Smooth muscle cell (in vitro differentiated cells): ENCODE measurements at regions not wholly inside any gene's neighbourhood (a gene's known extent, or its start where the extent isn't known, plus 50 kb on each side); places are given as distances from the start of the nearest gene placed in this dataset.

Experiments
- DNase-seq: peaks from one replicate; lab custom pipeline; 2025; ENCODE audit not compliant: unreplicated experiment; lab: John Stamatoyannopoulos, UW
- H2AFZ ChIP-seq: fragments of 200-600 bp; sonication (generic); 2 replicates; pipeline ENCODE4 v1.6.0; 2016; ENCODE audit warnings: antibody characterized with exemption, low read depth, mild to moderate bottlenecking
- H3F3A ChIP-seq: fragments of 200-600 bp; sonication (generic); 2 replicates; pipeline ENCODE4 v1.6.0; 2017; ENCODE audit warnings: antibody characterized with exemption, low read depth
- H3K27ac ChIP-seq: fragments of 200-600 bp; sonication (generic); 2 replicates; pipeline ENCODE4 v1.5.1; 2016; ENCODE audit warnings: low read depth, mild to moderate bottlenecking
- H3K27me3 ChIP-seq: fragments of 200-600 bp; sonication (generic); 2 replicates; pipeline ENCODE4 v1.6.1; 2016; ENCODE audit warnings: low read depth, mild to moderate bottlenecking
- H3K36me3 ChIP-seq: fragments of 200-600 bp; sonication (generic); 2 replicates; pipeline ENCODE4 v1.5.1; 2016; ENCODE audit warnings: low read depth
- H3K4me1 ChIP-seq: fragments of 200-600 bp; sonication (generic); 2 replicates; pipeline ENCODE4 v1.5.1; 2016; ENCODE audit warnings: low read depth
- H3K4me2 ChIP-seq: fragments of 200-600 bp; sonication (generic); 2 replicates; pipeline ENCODE4 v1.6.0; 2016; ENCODE audit warnings: mild to moderate bottlenecking
- H3K4me3 ChIP-seq: fragments of 200-600 bp; sonication (generic); 2 replicates; pipeline ENCODE4 v1.5.1; 2016; ENCODE audit warnings: mild to moderate bottlenecking
- H3K79me2 ChIP-seq: fragments of 200-600 bp; sonication (generic); 2 replicates; pipeline ENCODE4 v1.6.0; 2016; ENCODE audit warnings: low read depth, mild to moderate bottlenecking
- H3K9ac ChIP-seq: fragments of 200-600 bp; sonication (generic); 2 replicates; pipeline ENCODE4 v1.6.0; 2016; ENCODE audit warnings: low read depth
- H3K9me3 ChIP-seq: fragments of 200-600 bp; sonication (generic); replicated peaks from 2 replicates; pipeline ENCODE4 v1.5.1; 2016; ENCODE audit warnings: low read depth
- H4K20me1 ChIP-seq: fragments of 200-600 bp; sonication (generic); 2 replicates; pipeline ENCODE4 v1.6.0; 2016; ENCODE audit warnings: low read depth
- WGBS: methylation state at CpG from one replicate; pipeline ENCODE4 v1.1.7; 2016; ENCODE audit warnings: low lambda C conversion rate; 5-methylcytosine and 5-hydroxymethylcytosine counted together
- TF ChIP-seq, protein P1 (sequence below): fragments of 200-600 bp; sonication (generic); IDR thresholded peaks from 2 replicates; pipeline ENCODE4 v1.5.1; 2017; ENCODE audit warnings: borderline replicate concordance, mild to moderate bottlenecking, antibody characterized with exemption; ENCODE audit not compliant: insufficient read depth, poor library complexity, severe bottlenecking

DNA sequence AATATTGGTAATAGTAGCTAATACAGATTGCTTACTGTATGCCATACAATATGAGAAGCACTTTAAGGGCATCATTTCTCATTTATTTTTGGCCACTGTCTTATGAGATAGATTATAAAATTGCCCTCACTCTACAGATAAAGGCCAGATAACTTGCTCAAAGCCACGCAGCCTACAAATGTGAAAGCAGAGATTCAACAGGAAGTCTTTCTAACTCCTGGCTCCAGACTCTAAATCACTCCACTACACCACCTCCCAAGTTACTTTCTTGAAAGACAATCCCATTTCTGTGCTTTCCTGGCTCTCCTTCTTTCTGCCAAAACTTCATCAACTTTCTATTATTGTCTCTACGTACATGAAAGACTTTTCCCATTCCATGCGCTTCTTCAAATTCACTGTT, 194.7 kb downstream of the FBXO8 start:
- no peak for DNase-seq
- Histone ChIP-seq H3K4me2 (peak overlapping the region; percentile 16), H3F3A (no peaks in the 10 kb centered on the region), H3K79me2 (no peaks in the 10 kb centered on the region), H3K9me3 (no peaks in the 10 kb centered on the region), H3K9ac (no peak overlapping the region), H3K36me3 (no peaks in the 10 kb centered on the region), H3K4me3 (no peak overlapping the region), H4K20me1 (no peaks in the 10 kb centered on the region), H3K27me3 (no peaks in the 10 kb centered on the region), H3K27ac (peak overlapping the region; percentile 20), H2AFZ (peak overlapping the region; percentile 5), H3K4me1 (no peaks in the 10 kb centered on the region)
- 59% methylated on average over 3 of the region's 3 CpGs for WGBS
- TF ChIP-seq, protein P1, sequence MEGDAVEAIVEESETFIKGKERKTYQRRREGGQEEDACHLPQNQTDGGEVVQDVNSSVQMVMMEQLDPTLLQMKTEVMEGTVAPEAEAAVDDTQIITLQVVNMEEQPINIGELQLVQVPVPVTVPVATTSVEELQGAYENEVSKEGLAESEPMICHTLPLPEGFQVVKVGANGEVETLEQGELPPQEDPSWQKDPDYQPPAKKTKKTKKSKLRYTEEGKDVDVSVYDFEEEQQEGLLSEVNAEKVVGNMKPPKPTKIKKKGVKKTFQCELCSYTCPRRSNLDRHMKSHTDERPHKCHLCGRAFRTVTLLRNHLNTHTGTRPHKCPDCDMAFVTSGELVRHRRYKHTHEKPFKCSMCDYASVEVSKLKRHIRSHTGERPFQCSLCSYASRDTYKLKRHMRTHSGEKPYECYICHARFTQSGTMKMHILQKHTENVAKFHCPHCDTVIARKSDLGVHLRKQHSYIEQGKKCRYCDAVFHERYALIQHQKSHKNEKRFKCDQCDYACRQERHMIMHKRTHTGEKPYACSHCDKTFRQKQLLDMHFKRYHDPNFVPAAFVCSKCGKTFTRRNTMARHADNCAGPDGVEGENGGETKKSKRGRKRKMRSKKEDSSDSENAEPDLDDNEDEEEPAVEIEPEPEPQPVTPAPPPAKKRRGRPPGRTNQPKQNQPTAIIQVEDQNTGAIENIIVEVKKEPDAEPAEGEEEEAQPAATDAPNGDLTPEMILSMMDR, result no peak

DNA sequence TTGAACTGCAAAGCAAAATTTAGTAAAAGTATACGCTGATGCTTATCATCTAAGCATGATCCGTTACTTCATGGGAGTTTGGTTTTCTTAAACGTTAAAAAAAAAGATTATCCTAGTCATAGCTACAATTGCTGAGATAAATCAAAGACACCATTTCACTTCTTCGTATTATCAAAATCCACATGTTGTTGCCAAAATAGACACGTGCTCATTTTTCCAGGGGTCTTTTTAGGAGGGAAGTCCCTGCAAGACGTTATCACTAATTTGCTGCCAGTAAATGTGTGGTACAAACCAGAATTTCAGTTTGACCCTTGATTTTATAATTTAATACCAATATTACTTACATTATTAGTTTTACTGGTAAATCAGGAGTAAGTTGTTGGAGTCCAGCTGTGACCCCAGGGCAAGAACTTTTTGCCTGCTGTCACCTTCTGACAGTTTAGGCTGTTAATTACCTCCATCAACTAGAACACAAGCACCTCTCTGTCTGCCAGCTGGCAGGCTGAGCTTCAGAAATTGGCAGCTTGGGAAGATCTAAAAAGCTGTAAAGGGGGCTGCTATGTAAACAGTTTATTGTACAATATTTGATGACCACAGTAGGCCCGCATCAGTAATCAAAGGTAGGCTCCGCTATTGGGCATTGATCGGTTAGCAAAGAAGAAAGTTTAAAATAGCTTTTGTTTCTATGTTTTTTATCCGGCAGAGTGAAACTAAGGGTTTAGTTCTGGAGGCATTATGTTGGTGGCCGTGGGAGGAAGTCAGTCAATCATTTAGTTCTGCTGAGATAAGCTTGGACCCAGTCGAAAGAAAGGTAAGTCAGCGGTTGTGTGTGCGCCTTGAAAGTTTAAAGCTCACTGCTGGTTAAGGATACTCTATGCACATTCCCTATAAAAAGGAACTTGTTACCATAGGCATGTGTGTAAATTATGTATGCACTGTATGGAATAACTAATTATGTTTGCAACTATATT, 196.4 kb downstream of the FBXO8 start:
- Histone ChIP-seq H2AFZ (peak overlapping the region; percentile 47), H3K4me3 (no peak overlapping the region), H3K9me3 (no peaks in the 10 kb centered on the region), H4K20me1 (no peaks in the 10 kb centered on the region), H3F3A (no peaks in the 10 kb centered on the region), H3K79me2 (no peaks in the 10 kb centered on the region), H3K4me1 (no peaks in the 10 kb centered on the region), H3K9ac (no peak overlapping the region), H3K27me3 (no peaks in the 10 kb centered on the region), H3K4me2 (peak overlapping the region; percentile 39), H3K36me3 (no peaks in the 10 kb centered on the region), H3K27ac (no peak overlapping the region)
- WGBS, result 75% methylated on average over 14 of the region's 14 CpGs
- DNase-seq, result no peak
- TF ChIP-seq, protein P1, result no peak

DNA sequence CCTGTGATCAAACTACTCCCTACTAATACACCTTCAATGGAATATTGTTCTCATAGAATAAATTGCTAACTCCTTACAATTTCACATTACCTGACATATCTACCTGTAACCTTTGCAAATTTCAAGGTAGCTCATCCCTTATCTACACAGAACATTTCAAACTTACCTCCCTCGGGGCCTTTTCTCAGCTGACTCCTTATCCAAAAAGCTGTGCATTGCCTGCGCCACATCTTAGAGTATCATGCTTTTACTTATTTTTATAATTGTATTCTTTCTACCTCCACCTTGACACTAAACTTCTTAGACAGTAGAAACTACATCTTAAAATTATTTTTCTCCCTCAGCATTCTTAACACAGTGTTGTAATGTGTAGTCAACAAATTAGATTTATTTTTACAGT, 198.5 kb downstream of the FBXO8 start:
- Histone ChIP-seq H3K27me3 (no peaks in the 10 kb centered on the region), H3K9me3 (no peaks in the 10 kb centered on the region), H3K79me2 (no peaks in the 10 kb centered on the region), H4K20me1 (no peaks in the 10 kb centered on the region), H3K9ac (no peak overlapping the region), H3K4me1 (no peaks in the 10 kb centered on the region), H3F3A (peaks cover 4% of the 10 kb centered on the region), H2AFZ (no peak overlapping the region), H3K27ac (peak overlapping the region; percentile 11), H3K36me3 (no peaks in the 10 kb centered on the region), H3K4me3 (no peak overlapping the region), H3K4me2 (no peak overlapping the region)
- TF ChIP-seq, protein P1, result no peak
- no peak for DNase-seq
- 95% methylated on average over 2 of the region's 2 CpGs for WGBS
